ENCODE measurements at regions not wholly inside any gene's neighbourhood (a gene's known extent, or its start where the extent isn't known, plus 50 kb on each side); places are given as distances from the start of the nearest gene placed in this dataset.

DNA sequence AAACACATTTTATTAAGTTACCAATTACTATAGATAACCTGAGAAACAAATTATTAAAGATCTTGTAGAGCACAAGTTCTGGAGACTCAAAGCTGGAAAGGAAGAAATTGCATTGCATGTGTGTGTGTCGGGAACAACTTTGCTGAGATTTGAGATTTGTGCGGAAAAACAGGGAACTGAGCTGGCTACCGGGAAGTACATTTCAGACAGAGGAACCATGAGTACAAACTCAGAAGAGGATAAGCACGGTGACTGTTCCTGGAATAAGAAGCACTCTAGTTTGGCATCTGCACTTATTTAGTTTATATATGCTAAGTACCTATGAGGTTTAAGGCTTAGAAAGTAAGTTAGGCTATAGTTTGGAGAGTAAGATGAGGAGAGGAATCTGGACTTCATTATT is 97.8 kb downstream of the DACT1 start:
- TF ChIP-seq, protein P1, sequence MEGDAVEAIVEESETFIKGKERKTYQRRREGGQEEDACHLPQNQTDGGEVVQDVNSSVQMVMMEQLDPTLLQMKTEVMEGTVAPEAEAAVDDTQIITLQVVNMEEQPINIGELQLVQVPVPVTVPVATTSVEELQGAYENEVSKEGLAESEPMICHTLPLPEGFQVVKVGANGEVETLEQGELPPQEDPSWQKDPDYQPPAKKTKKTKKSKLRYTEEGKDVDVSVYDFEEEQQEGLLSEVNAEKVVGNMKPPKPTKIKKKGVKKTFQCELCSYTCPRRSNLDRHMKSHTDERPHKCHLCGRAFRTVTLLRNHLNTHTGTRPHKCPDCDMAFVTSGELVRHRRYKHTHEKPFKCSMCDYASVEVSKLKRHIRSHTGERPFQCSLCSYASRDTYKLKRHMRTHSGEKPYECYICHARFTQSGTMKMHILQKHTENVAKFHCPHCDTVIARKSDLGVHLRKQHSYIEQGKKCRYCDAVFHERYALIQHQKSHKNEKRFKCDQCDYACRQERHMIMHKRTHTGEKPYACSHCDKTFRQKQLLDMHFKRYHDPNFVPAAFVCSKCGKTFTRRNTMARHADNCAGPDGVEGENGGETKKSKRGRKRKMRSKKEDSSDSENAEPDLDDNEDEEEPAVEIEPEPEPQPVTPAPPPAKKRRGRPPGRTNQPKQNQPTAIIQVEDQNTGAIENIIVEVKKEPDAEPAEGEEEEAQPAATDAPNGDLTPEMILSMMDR (IDR thresholded peaks at IDR 0.05), result no peak
- TF ChIP-seq POLR2A (IDR thresholded peaks at IDR 0.05) (no peak), EP300 (IDR thresholded peaks at IDR 0.05) (no peak)
